Mesenchymal stem cell (in vitro differentiated cells and primary cell): ENCODE measurements at regions not wholly inside any gene's neighbourhood (a gene's known extent, or its start where the extent isn't known, plus 50 kb on each side); places are given as distances from the start of the nearest gene placed in this dataset.

ENCODE experiments used
- DNase-seq: peaks from one replicate; pipeline ENCODE4 v3.0.0-alpha.2; 2013
- H2AFZ ChIP-seq: one replicate; pipeline ENCODE4 v1.6.1; 2013; ENCODE audit warnings: low read depth, mild to moderate bottlenecking, control low read depth, inconsistent platforms, low read length, moderate library complexity
- H2AK5ac ChIP-seq: 2 replicates; pipeline ENCODE4 v1.6.1; 2013; ENCODE audit warnings: low read length, moderate library complexity, mild to moderate bottlenecking, inconsistent platforms; ENCODE audit not compliant: severe bottlenecking
- H2BK120ac ChIP-seq: one replicate; pipeline ENCODE4 v1.6.1; 2013; ENCODE audit warnings: low read depth, mild to moderate bottlenecking, inconsistent platforms, low read length, moderate library complexity
- H2BK12ac ChIP-seq, 2 experiments: one replicate each; pipeline ENCODE4 v1.6.1; 2013; ENCODE audit warnings: inconsistent platforms in 2 of 2, low read length in 2 of 2, mild to moderate bottlenecking in 2 of 2, moderate library complexity in 2 of 2, control low read depth in 1 of 2
- H2BK15ac ChIP-seq: one replicate; pipeline ENCODE4 v1.6.1; 2013; ENCODE audit warnings: mild to moderate bottlenecking, low read depth, inconsistent platforms; ENCODE audit not compliant: poor library complexity, severe bottlenecking
- H2BK5ac ChIP-seq: 2 replicates; pipeline ENCODE4 v1.6.1; 2013; ENCODE audit warnings: low read depth, mild to moderate bottlenecking, low read length, control low read depth, inconsistent platforms; ENCODE audit not compliant: poor library complexity, severe bottlenecking
- H3K14ac ChIP-seq, 2 experiments: one replicate each; pipeline ENCODE4 v1.6.1; 2013; ENCODE audit warnings: inconsistent platforms in 2 of 2, low read length in 2 of 2, control low read depth in 1 of 2, mild to moderate bottlenecking in 1 of 2, moderate library complexity in 1 of 2
- H3K18ac ChIP-seq, 2 experiments: one replicate each; pipeline ENCODE4 v1.6.1; 2013; ENCODE audit warnings: inconsistent platforms in 2 of 2, low read length in 2 of 2, control low read depth in 1 of 2, low read depth in 1 of 2, mild to moderate bottlenecking in 1 of 2
- H3K23ac ChIP-seq, 2 experiments: one replicate each; pipeline ENCODE4 v1.6.1; 2013; ENCODE audit warnings: inconsistent platforms in 2 of 2, low read length in 2 of 2, mild to moderate bottlenecking in 2 of 2, moderate library complexity in 2 of 2, control low read depth in 1 of 2
- H3K27ac ChIP-seq: 2 replicates; pipeline ENCODE4 v1.5.1; 2013; ENCODE audit warnings: mild to moderate bottlenecking, moderate library complexity, low read length, control low read depth, inconsistent platforms; ENCODE audit not compliant: poor library complexity, severe bottlenecking
- H3K27me3 ChIP-seq, 2 experiments: 2 replicates each; pipeline versions ENCODE4 v1.6.1 to v1.7.0; 2013; ENCODE audit warnings: low read length in 2 of 2, mild to moderate bottlenecking in 2 of 2, moderate library complexity in 2 of 2, control low read depth in 1 of 2, inconsistent platforms in 1 of 2; ENCODE audit not compliant: control insufficient read depth in 1 of 2, insufficient read depth in 1 of 2
- H3K36me3 ChIP-seq, 2 experiments: 2 replicates each; pipeline versions ENCODE4 v1.6.1 to v1.7.0; 2013; ENCODE audit warnings: low read length in 2 of 2, control low read depth in 1 of 2, inconsistent platforms in 1 of 2, low read depth in 1 of 2, mild to moderate bottlenecking in 1 of 2; ENCODE audit not compliant: insufficient read depth in 2 of 2, control insufficient read depth in 1 of 2
- H3K4ac ChIP-seq, 2 experiments: one replicate each; pipeline ENCODE4 v1.6.1; 2013; ENCODE audit warnings: inconsistent platforms in 2 of 2, low read length in 2 of 2, mild to moderate bottlenecking in 2 of 2, moderate library complexity in 2 of 2, control low read depth in 1 of 2, low read depth in 1 of 2
- H3K4me1 ChIP-seq: 2 replicates; pipeline ENCODE4 v1.6.1; 2013; ENCODE audit warnings: low read depth, low read length, control low read depth; ENCODE audit not compliant: control insufficient read depth, insufficient read depth
- H3K4me2 ChIP-seq: 2 replicates; pipeline ENCODE4 v1.6.1; 2013; ENCODE audit warnings: low read length, mild to moderate bottlenecking, inconsistent platforms; ENCODE audit not compliant: poor library complexity, severe bottlenecking
- H3K4me3 ChIP-seq, 2 experiments: 2 replicates each; pipeline versions ENCODE4 v1.5.1 to v1.7.0; 2013; ENCODE audit warnings: low read length in 2 of 2, mild to moderate bottlenecking in 2 of 2, control low read depth in 1 of 2, low read depth in 1 of 2; ENCODE audit not compliant: insufficient read depth in 1 of 2
- H3K79me1 ChIP-seq: replicated peaks from 2 replicates; pipeline ENCODE4 v1.6.1; 2013; ENCODE audit warnings: mild to moderate bottlenecking, control low read depth, low read length, inconsistent platforms; ENCODE audit not compliant: poor library complexity, severe bottlenecking
- H3K9ac ChIP-seq: 2 replicates; pipeline ENCODE4 v1.7.0; 2013; ENCODE audit warnings: mild to moderate bottlenecking, low read length, moderate library complexity
- H3K9me3 ChIP-seq: 2 replicates; pipeline ENCODE4 v1.7.0; 2013; ENCODE audit warnings: mild to moderate bottlenecking, low read length; ENCODE audit not compliant: control insufficient read depth
- H4K8ac ChIP-seq: one replicate; pipeline ENCODE4 v1.6.1; 2013; ENCODE audit warnings: inconsistent platforms, mild to moderate bottlenecking, low read length, moderate library complexity
- H4K91ac ChIP-seq: one replicate; pipeline ENCODE4 v1.6.1; 2013; ENCODE audit warnings: mild to moderate bottlenecking, low read length, inconsistent platforms
- WGBS: methylation state at CpG from one replicate; pipeline ENCODE4 v1.1.7; 2013; ENCODE audit warnings: mixed read lengths; 5-methylcytosine and 5-hydroxymethylcytosine counted together

DNA sequence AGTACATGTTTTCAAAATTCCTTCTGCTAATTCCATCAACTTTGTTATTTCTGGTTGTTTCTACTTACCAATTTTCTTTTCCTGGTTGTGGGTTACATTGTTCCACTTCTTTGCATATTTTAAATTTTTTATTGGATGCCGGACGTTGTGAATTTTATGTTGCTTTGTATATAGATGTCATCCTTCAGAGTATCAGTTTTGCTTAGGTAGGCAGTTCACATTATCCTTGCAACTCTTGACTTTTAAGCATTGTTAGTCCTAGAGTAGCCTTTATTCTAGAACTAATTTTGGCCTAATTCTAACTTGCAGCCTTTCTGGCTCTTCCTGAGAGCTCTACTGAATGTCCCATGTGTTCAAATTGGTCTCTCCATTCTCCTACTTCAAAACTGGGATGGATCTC is 228.7 kb upstream of the MC4R start:
- Histone ChIP-seq H2BK120ac (no peak overlapping the region), H3K79me1 (no peaks in the 10 kb centered on the region), H2BK15ac (no peak overlapping the region), H3K27me3 (no peaks in the 10 kb centered on the region), H3K4ac (no peak overlapping the region), H3K9me3 (no peaks in the 10 kb centered on the region), H4K8ac (no peak overlapping the region), H3K9ac (no peak overlapping the region), H3K36me3 (no peaks in the 10 kb centered on the region), H3K4me3 (no peak overlapping the region), H3K14ac (no peak overlapping the region), H2BK5ac (no peak overlapping the region), H4K91ac (no peak overlapping the region), H3K4me2 (no peak overlapping the region), H2AFZ (no peak overlapping the region), H3K27ac (no peak overlapping the region), H3K4me1 (no peaks in the 10 kb centered on the region), H2AK5ac (no peak overlapping the region), H2BK12ac (no peak overlapping the region), H3K18ac (no peak overlapping the region), H3K23ac (no peak overlapping the region)
- no peak for DNase-seq
- WGBS, result no CpG with 5 or more reads among the region's 2 CpGs

DNA sequence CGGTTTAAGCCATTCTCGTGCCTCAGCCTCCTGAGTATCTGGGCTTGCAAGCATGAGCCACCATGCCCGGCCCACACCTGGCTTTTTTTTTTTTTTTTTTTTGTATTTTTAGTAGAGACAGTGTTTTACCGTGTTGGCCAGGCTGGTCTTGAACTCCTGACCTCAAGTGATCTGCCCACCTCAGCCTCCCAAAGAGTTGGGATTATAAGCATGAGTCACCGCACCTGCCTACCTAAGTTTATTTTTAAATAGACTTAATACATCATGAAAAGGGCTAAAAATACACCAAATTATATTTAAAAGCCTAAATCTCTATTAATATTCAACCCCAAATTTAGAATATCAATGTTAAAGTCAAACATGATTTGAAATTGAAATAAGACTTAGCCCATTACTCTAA is 250.8 kb upstream of the MC4R start:
- H3K23ac ChIP-seq, result no peak overlapping the region

GRCh38 chr18:60624207-60624606 is 251.6 kb upstream of the MC4R start:
- Histone ChIP-seq H3K4me2 (no peak overlapping the region), H3K4ac (no peak overlapping the region), H3K9ac (no peak overlapping the region), H3K27ac (no peak overlapping the region), H3K18ac (no peak overlapping the region), H4K8ac (no peak overlapping the region), H3K9me3 (no peaks in the 10 kb centered on the region), H3K23ac (no peak overlapping the region), H3K4me3 (no peak overlapping the region), H3K36me3 (no peaks in the 10 kb centered on the region), H2BK15ac (no peak overlapping the region), H3K79me1 (no peaks in the 10 kb centered on the region), H3K4me1 (no peaks in the 10 kb centered on the region), H2AFZ (no peak overlapping the region), H2BK12ac (no peak overlapping the region), H2BK5ac (no peak overlapping the region), H4K91ac (no peak overlapping the region), H3K14ac (no peak overlapping the region), H2AK5ac (no peak overlapping the region), H3K27me3 (no peaks in the 10 kb centered on the region), H2BK120ac (no peak overlapping the region)
- no peak for DNase-seq
- no CpG with 5 or more reads among the region's 1 CpG for WGBS

More for the DNA sequence above, 250.8 kb upstream of the MC4R start:
- no peak overlapping the region for H2AK5ac ChIP-seq
- H4K91ac ChIP-seq, result no peak overlapping the region
- no peak for DNase-seq
- H3K14ac ChIP-seq, result no peak overlapping the region
- no peaks in the 10 kb centered on the region for H3K36me3 ChIP-seq
- 50% methylated on average over 1 of the region's 5 CpGs for WGBS
- no peaks in the 10 kb centered on the region for H3K9me3 ChIP-seq
- no peak overlapping the region for H3K4me2 ChIP-seq
- no peaks in the 10 kb centered on the region for H3K27me3 ChIP-seq
- H3K79me1 ChIP-seq, result no peaks in the 10 kb centered on the region
- H4K8ac ChIP-seq, result no peak overlapping the region
- H2BK15ac ChIP-seq, result no peak overlapping the region
- no peak overlapping the region for H3K4me3 ChIP-seq
- no peak overlapping the region for H2BK120ac ChIP-seq
- H2BK5ac ChIP-seq, result no peak overlapping the region
- H3K18ac ChIP-seq, result no peak overlapping the region
- no peaks in the 10 kb centered on the region for H3K4me1 ChIP-seq
- no peak overlapping the region for H2BK12ac ChIP-seq
- no peak overlapping the region for H3K4ac ChIP-seq
- no peak overlapping the region for H3K9ac ChIP-seq
- H3K27ac ChIP-seq, result no peak overlapping the region
- no peak overlapping the region for H2AFZ ChIP-seq

DNA sequence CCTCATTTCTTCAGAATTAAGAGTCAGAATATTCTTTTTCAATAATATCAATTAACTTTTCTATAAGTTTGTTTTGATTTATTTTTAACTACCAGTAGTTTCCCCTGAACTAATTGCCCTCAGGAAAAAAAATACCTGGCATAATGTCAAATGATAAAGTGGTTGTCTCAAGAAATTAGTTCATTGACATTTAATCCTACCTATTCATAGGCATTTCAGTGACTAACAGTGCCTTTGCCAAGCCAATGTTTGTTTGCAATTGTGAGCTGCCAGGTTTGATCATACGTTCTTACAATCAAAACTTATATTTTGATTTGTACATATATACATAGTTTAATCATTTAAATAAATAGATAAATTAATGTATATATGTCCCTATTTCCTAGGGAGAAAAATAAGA is 267.3 kb upstream of the MC4R start:
- no peak overlapping the region for H3K4ac ChIP-seq
- DNase-seq, result no peak
- no peak overlapping the region for H3K27ac ChIP-seq
- WGBS, result no CpG with 5 or more reads among the region's 1 CpG
- H2AK5ac ChIP-seq, result no peak overlapping the region
- H3K23ac ChIP-seq, result no peak overlapping the region
- H2BK12ac ChIP-seq, result no peak overlapping the region
- H3K4me1 ChIP-seq, result no peaks in the 10 kb centered on the region
- no peak overlapping the region for H2AFZ ChIP-seq
- H3K4me3 ChIP-seq, result no peak overlapping the region
- no peak overlapping the region for H2BK5ac ChIP-seq
- no peak overlapping the region for H4K8ac ChIP-seq
- H3K9me3 ChIP-seq, result no peaks in the 10 kb centered on the region
- H4K91ac ChIP-seq, result no peak overlapping the region
- no peak overlapping the region for H2BK15ac ChIP-seq
- no peak overlapping the region for H3K14ac ChIP-seq
- no peaks in the 10 kb centered on the region for H3K79me1 ChIP-seq
- H3K18ac ChIP-seq, result no peak overlapping the region
- no peak overlapping the region for H2BK120ac ChIP-seq
- no peaks in the 10 kb centered on the region for H3K27me3 ChIP-seq
- no peak overlapping the region for H3K9ac ChIP-seq
- H3K36me3 ChIP-seq, result no peaks in the 10 kb centered on the region
- no peak overlapping the region for H3K4me2 ChIP-seq
